Activated CD8-positive, alpha-beta memory T cell treated with anti-CD3 and anti-CD28 coated beads for 48 hours (primary cell): ENCODE measurements at regions not wholly inside any gene's neighbourhood (a gene's known extent, or its start where the extent isn't known, plus 50 kb on each side); places are given as distances from the start of the nearest gene placed in this dataset.
"Not testable (repeated sequence)": the region's sequence is repeated elsewhere in the genome, so short reads cannot be mapped to it uniquely, and the experiment has no call there.

ENCODE experiments used
- DNase-seq, 3 experiments: peaks; one replicate each; pipeline ENCODE4 v3.0.0-alpha.2; 2020; ENCODE audit warnings: low read depth in 2 of 3, low spot score in 2 of 3

DNA sequence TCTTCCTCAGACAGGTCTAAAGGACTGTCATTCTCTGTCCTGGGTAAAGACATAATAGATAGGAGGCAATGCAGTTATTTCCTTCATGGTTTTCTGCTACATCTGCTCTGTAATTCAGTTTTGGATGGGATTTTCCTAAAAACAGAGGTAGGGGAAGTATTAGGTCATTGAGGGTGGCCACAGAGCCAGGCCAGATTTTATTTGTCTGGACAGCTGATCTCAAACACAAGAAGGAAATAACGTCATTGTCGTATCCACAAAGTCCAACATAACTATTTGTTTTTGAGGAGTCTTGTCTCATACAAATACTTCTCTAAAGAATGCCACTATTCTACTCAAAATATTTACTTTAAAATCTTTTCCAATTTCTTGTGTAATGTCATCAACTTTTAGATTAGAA, 154.8 kb upstream of the MAP2 start:
- no peak for DNase-seq

DNA sequence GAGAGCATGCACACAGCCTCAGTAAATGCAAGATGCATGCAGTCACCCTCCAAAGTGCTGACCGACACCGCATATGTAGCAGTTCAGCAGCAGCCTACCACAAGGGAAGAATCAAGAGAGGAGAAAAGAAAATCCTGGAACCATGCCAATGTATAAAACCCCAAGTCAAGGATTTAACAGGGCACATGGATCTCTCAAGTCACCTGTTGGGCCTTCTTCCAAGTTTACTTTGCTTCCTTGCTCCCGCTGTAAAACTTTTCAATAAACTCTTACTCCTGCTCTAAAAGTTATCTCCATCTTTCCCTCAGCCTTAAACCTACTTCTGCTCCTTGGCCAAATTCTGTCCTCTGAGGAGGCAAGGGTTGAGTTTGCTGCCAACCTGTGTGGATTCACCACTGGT, 147.8 kb upstream of the MAP2 start:
- no peak for DNase-seq

DNA sequence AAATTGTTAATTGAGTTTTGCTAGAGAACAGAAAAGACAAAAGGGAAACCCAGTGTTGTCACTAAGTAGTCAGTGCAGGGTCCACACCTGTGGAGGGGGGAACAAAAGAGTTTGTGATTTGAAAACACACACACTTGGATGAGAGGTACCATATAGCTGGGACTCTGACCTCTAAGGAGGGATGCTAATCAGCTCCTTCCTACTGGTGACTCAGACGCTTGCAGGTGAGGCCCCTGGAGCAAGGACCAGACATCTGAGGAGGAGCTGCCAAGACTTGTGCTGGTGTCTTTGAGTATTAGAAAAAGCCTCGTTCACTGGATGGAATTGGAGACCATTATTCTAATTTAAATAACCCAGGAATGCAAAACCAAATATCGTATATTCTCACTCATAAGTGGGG, 146.4 kb upstream of the MAP2 start:
- DNase-seq, result no peak

DNA sequence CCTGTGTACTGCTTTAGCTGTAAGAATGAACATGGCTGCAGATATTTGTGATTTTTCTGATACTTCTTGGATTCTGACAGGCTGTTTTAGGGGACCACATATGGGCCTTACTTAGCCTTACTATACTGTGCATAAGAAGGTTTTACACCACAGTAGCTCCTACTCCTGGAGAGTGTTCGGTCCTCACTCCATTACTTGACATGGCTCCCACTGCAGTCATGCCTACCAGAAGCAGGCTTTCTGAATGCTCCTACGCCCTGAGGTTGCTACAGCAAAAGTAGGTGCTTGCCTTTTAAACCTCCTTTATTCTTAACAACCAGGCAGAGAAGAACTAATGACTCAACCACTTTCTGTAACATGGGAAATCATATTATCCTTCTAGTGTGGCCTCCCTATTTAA, 125.2 kb upstream of the MAP2 start:
- no peak for DNase-seq

DNA sequence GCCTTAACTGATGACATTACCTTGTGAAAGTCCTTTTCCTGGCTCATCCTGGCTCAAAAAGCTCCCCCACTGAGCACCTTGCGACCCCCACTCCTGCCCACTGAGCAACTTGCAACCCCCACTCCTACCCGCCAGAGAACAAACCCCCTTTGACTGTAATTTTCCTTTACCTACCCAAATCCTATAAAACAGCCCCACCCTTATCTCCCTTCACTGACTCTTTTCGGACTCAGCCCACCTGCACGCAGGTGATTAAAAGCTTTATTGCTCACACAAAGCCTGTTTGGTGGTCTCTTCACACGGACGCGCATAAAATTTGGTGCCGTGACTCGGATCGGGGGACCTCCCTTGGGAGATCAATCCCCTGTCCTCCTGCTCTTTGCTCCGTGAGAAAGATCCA, 124.4 kb upstream of the MAP2 start:
- not testable (repeated sequence) for DNase-seq

DNA sequence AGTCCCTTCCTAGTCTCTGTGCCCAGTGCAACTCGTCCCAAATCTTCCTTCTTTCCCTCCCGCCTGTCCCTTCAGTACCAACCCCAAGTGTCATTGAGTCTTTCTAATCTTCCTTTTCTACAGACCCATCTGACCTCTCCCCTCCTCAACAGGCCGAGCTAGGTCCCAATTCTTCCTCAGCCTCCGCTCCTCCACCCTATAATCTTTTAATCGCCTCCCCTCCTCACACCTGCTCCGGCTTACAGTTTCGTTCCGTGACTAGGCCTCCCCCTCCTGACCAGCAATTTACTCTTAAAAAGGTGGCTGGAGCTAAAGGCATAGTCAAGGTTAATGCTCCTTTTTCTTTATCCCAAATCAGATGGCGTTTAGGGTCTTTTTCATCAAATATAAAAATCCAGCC, 123.1 kb upstream of the MAP2 start:
- DNase-seq, result not testable (repeated sequence)

DNA sequence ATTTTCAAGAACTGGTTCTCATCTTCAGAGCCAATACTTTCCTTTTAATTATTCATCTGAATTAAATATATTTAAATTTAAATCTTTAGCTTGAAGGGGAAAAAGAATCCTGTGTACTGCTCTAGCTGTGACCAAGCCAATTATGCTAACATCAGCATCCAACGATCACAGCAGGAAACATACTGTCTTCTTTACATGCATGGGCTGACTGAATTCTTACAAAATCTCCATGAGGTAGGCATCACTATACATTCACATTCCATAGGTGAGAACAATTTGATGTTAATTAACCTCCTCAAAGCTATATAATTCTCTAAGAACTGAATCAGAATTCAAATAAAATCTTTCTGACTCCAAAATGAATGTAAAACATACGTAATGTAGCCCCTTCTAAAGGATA, 118.8 kb upstream of the MAP2 start:
- DNase-seq, result no peak

DNA sequence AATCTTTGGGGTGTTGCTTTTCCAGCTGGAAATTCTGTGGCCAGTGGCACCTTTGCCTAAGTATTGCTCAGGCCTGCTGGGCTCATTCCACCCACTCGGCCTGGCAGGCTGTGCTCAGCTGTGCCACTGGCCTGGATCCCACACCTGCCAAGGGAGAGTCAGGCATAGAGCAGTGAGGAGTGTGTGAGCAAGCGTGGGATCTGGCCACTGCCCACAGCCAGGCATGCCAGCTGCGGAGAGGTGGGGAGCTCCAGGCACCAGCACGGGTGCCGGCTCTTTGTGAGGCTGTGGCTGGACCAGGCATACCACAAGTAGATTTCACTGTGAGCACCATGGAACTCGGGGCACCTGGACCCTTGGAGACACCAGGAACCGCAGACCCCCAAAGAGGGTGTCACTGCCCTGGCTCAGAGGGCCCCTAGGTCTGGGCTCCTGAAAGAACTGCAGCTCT, 118.1 kb upstream of the MAP2 start:
- DNase-seq, result no peak

DNA sequence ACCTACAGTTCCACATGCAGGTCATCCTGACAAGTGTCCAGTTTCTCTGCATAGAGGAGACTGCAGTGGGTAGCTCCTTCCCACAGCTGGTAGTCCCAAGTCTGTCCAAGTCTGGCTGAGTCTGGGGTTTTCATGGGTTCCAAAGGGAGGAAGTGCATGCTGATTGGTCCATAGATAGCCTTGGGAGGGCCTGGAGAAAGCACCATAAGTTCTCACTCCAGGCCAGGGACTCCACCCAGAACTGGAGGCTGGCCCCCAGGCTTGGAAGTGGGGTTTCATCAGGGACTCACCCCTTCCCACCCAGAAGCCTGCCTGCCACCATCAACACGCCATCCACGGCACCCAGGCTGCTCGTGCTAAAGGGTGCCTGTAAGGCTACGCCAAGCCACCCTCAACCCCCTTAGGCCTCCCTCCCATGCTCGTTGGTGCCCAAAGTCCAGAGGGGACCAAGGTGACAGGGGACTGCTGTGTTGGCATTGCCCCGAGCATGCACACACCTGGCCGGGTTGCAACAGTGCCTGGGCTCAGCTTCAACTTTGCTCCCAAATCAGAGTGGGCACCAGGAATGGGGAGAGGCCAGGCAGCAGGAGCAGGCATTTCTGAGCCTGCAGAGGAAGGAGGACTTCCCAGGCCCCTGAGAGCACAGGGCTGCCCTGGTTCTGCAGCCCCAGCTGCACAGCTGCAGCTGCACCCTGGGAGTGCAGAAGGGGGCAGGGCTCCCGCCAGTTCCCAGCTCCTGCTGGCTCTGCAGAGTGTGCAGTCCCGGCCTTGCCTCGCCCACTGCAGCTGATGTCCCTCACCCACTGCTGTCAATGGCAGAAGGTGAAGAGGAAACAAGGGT, 116.5 kb upstream of the MAP2 start:
- DNase-seq, result no peak

DNA sequence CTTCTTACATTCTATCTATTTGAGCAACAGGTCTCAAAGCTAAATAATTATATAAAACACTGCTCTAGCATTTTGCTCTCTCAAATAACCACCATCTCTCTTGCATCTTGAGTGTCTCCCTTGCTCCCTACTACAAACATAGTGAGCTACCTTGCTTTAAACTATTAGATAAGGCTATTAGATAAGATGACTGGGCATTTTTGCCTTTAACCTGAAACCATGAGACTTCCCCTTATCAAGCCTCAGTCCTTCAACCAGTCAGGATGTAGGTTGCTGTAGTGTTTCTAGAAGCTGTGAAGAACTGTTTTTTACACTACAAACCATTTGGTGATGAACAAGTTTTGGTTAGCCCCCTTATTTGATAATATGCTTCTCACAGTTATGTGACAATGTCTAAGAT, 115.4 kb upstream of the MAP2 start:
- no peak for DNase-seq

DNA sequence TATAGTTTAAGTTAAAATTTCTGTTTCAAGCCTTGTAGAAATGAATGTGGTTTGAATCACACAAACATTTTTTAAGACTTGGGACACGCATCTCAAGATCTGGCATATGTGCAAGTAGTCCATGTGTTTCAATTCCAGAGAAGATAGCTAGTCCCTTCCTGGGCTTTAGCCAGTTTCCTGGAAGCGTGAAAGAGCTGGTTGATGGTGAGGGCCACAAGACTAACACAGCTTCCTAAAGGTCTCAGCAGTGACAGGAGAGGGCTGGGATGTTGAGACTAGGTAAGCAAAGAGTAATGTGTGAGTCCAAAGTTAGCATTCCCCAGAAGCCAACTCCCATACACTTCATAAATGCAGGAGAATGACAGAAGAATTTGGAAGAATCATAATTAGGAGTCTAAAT, 111.9 kb upstream of the MAP2 start:
- DNase-seq, result no peak

DNA sequence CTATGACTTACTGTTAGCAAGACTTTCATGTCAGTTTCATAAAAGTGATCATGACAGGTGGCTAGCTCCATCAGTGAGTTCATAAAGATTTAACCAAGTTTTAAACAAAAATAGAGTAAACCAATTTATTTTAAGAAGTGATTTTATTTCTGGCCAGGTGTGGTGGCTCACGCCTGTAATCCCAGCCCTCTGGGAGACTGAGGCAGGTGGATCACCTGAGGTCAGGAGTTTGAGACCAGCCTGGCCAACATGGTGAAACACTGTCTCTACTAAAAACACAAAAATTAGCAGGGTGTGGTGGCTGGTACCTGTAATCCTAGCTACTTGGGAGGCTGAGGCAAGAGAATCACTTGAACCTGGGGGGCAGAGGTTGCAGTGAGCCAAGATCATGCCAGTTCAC, 111.4 kb upstream of the MAP2 start:
- not testable (repeated sequence) for DNase-seq

DNA sequence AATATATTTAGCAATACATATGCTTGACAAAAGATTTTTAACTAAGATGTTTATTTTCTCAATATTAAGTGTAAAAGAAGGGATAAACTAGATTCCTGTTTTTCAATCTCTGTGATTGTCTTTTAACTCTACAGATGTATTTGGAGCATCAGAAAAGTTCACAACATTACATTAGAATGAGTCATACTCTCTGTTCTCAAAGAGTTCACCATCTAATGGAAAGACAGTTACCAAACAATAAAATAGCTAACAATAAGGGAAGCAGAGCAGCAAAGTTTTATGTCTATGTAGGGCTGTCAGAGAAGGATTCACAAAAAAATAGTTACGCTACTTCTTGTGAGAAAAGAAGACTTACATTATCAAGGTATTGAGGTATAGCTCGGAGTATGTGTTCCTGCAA, 109.2 kb upstream of the MAP2 start:
- no peak for DNase-seq

DNA sequence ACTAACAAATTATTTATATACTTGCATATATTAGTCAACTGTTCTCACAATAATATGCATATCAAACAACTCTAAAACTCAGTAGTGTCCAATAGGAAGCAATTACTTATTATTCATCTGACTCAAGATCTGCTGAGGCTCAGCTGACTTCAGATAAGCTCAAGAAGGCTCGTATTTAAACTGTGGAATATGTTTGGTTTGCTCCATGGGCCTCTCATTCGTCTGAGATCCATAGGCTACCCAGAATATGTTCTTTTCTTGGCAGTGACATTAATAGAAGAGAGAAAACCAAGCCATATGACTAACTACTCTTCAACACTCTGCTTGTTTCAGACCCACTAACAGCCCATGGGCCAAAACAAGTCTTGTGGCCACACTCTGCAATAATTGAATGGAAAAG, 107.7 kb upstream of the MAP2 start:
- DNase-seq, result no peak

DNA sequence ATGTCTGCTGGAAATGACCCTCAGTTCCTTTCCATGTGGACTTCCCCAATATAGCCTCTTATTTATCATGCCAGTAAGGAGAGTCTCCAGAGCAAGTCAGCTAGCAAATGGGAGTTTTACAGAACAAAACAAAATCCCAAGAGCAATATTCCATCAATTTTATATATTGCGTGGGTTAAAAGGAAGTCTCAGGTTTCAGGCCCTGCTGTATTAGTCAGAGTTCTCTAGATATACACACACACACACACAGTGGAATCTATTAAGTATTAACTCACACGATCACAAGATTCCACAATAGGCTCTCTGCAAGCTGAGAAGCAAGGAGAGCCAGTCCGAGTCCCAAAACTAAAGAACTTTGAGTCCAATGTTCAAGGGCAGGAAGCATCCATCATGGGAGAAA, 102.8 kb upstream of the MAP2 start:
- no peak for DNase-seq

DNA sequence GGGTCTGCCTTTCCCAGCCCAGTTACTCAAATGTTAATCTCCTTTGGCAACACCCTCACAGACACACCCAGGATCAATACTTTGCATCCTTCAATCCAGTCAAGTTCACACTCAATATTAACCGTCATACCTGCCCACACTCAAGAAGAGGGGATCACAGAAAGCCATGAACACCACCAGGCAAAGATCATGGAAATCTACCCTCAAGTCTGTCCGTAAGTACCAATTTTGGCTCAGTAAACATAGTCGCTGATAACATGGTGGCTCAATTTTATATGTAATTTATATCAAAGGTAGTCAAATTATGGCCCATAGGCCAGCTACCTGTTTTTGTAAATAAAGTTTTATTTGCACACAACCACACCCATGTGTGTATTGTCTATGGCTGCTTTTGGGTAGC, 102.3 kb upstream of the MAP2 start:
- DNase-seq, result no peak

DNA sequence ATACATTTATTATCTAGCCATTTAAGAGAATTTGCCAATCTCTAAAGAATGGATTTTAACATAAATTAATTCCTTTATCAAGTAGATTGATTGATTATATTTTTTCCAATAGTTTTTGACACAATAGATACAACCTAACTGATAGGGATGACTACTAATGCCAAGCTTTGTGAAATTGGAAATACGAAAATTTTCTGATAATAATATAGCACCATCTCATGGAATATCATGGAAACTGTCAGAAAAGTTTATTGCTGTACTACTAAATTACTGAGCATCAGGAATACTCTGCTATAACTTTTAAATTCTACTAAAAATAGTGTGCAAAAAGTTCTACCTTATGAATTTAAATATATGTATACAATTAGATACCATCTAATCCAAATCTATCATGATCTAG, 101.8 kb upstream of the MAP2 start:
- DNase-seq, result no peak

DNA sequence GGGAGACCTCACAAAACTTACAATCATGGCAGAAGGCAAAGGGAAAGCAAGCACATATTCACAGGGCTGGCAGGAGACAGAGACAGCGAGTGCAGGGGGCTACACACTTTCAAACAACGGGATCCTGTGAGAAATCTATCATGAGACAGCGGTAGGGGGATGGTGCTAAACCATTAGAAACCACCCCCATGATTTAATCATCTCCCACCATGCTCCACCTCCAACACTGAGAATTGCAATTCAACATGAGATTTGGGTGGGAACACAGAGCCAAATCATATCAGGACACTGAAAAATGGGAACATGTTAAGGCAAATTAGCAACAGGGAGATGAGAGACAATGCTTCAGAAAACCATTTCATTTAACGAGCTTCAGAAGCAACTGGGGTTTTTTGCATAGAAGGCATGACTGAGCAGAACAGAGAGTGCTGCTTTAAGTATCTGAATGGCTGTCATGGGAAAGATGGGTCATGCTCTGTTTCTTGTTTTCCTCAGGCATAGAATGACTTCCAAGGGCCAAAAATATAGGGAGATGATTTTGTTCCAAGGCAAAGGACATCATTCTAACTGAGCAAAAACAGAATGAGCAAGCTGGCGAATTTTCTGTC, 100.8 kb upstream of the MAP2 start:
- no peak for DNase-seq

DNA sequence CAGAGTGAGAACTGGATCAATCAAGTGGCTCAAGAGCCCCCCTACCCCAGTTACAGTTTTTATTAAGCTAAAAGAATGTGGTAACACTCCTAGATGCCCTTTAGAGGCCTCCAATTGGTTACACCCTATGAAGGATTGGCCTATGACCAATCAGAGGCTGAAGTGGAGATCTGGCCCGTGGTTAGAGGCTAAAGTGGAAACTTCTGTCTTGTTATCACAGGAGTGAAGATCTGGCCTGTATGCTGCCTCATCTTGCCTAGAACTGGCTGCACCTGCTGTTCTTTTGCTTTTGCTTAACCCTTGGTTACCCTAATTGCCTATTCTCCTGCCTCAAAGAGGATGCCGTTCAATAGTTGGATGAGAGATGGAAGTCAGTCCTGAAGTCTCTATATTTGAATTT, 100.1 kb upstream of the MAP2 start:
- DNase-seq, result no peak

DNA sequence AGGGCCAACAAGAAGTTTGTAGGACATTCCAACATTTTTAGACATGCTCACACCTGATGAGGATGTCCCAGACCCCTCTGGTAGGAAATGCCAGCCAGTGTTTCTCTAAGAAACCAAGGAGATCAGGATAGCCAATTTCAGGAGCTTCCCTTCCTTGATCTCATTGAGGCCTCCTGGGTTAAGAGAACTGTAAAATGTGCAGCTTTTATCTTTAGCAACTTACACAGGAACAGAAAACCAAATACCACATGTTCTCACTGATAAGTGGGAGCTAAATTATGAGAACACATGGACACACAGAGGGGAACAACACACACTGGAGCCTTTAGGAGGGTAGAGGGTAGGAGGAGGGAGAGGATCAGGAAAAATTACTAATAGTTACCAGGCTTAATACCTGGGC, 99.6 kb upstream of the MAP2 start:
- no peak for DNase-seq

DNA sequence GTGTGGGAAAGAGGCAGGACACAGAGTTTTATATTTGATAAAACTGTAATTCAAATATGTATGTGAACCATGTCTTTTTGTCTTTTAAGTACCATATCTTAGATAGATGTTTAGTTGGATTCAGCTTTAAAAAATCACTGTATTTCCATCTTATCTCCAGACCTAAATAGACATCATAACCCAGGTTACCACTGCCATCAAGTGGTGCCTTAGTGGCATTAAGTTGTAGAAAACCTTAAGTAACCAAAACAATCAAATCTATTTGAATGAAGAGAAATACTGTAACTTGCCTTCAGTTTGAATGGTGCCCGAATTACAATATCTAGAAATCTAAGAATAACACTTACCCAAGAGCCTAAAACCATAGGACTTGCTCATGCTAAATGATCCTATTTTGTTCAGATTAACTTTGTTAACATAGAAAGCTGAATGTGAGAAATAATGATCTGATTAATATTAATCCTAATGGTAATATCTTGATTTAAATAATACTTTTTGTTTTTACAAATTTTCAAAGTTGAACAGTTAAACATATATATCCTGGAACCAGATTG, 92.5 kb upstream of the MAP2 start:
- no peak for DNase-seq

DNA sequence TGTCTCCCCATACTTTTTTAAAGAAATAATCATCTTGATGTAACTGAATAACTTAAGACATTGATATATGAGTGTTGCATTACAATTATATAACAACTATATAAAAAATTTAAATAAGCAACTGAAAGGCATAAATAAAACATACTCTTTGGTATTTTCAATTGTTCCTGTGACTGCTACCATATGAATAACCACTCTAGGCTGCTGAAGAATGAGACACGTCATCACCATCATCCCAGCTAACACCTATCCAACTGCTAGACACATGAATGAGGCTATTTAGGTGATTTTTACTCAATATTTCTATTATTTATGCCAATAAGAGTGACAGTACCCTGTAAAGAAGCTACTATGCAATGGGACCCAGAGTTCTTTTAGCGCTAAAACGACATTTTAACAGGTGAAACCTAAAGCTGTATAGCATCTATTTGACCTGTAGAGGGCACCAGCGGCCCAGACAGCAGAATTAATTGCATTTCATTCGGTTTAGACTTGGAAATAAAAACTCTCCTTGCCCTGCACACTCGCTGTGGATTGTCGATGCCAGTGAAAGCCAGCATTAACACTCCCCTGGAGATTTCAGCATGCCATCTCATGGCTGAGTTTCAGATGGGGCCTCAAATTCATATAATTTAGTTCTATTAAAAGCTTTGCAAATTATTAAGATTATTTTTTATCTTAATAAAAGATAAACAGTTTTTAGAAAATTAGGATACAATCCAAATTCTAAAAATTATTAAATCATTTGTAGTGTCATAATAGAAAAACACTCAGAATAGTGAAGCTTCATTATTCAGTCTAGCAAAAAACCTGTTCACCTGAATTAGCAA, 89.4 kb upstream of the MAP2 start:
- peak in 2 of 3 experiments; percentile 3 to 12 for DNase-seq
